SK-N-SH (cell line): ENCODE measurements at regions not wholly inside any gene's neighbourhood (a gene's known extent, or its start where the extent isn't known, plus 50 kb on each side); places are given as distances from the start of the nearest gene placed in this dataset.

ENCODE experiments used
- CTCF ChIA-PET: fragments of 300-600, 350-600 bp; formaldehyde crosslinking; extraction: SDS; loops from one replicate; lab custom pipeline; 2021; lab: Yijun Ruan, JAX
- POLR2A ChIA-PET: fragments of 350-600 bp; sonication (Branson Sonifier 250); formaldehyde crosslinking; extraction: SDS; loops from one replicate; lab custom pipeline; 2020; ENCODE audit warnings: antibody characterized with exemption, inconsistent platforms; lab: Yijun Ruan, JAX
- DNase-seq: peaks from one replicate; pipeline ENCODE4 v3.0.0; 2012
- H2AFZ ChIP-seq: fragments of 200-600 bp; sonication (generic); 2 replicates; pipeline ENCODE4 v1.8.1; 2016; ENCODE audit warnings: antibody characterized with exemption, mild to moderate bottlenecking, low read depth
- H3F3A ChIP-seq: fragments of 200-600 bp; sonication (generic); replicated peaks from 2 replicates; pipeline ENCODE3; 2016; ENCODE audit warnings: antibody characterized with exemption, mild to moderate bottlenecking; ENCODE audit not compliant: insufficient read depth
- H3K27ac ChIP-seq, 2 experiments: fragments of 200-500 bp in 1 of 2; fragments of 200-600 bp in 1 of 2; sonication (Bioruptor generic) in 1 of 2; sonication (generic), shearing (Covaris generic) in 1 of 2; 2 replicates each; pipeline versions ENCODE4 v1.5.1 to v1.6.1; 2014 to 2016; ENCODE audit warnings: low read depth in 2 of 2, inconsistent platforms in 1 of 2, low read length in 1 of 2, mild to moderate bottlenecking in 1 of 2, mixed read lengths in 1 of 2
- H3K27me3 ChIP-seq: fragments of 200-600 bp; sonication (generic), shearing (Covaris generic); 2 replicates; pipeline ENCODE4 v1.6.1; 2016; ENCODE audit warnings: mixed run types; ENCODE audit not compliant: insufficient read depth
- H3K36me3 ChIP-seq, 2 experiments: fragments of 200-500 bp in 1 of 2; fragments of 200-600 bp in 1 of 2; sonication (Bioruptor generic) in 1 of 2; sonication (generic) in 1 of 2; replicated peaks in 1 of 2; 2 replicates each; pipeline versions ENCODE3 to v1.5.1; 2014 to 2016; ENCODE audit warnings: low read length in 1 of 2, mild to moderate bottlenecking in 1 of 2; ENCODE audit not compliant: insufficient read depth in 2 of 2, control insufficient read depth in 1 of 2
- H3K4me1 ChIP-seq, 2 experiments: fragments of 200-500 bp in 1 of 2; fragments of 200-600 bp in 1 of 2; sonication (Bioruptor generic) in 1 of 2; sonication (generic), shearing (Covaris generic) in 1 of 2; 2 replicates each; pipeline versions ENCODE4 v1.5.1 to v1.6.1; 2014 to 2016; ENCODE audit warnings: low read depth in 1 of 2, low read length in 1 of 2, mixed run types in 1 of 2; ENCODE audit not compliant: insufficient read depth in 2 of 2, control insufficient read depth in 1 of 2
- H3K4me2 ChIP-seq: fragments of 200-600 bp; sonication (generic), shearing (Covaris generic); 2 replicates; pipeline ENCODE4 v1.6.1; 2017; ENCODE audit warnings: mixed run types
- H3K4me3 ChIP-seq, 2 experiments: fragments of 200-500 bp in 1 of 2; fragments of 200-600 bp in 1 of 2; sonication (Bioruptor generic) in 1 of 2; sonication (generic), shearing (Covaris generic) in 1 of 2; 2 replicates each; pipeline versions ENCODE4 v1.5.1 to v1.8.1; 2014 to 2016; ENCODE audit warnings: low read depth in 2 of 2, inconsistent platforms in 1 of 2, low read length in 1 of 2, mild to moderate bottlenecking in 1 of 2, mixed read lengths in 1 of 2, moderate library complexity in 1 of 2
- H3K79me2 ChIP-seq: fragments of 200-600 bp; sonication (generic); 2 replicates; pipeline ENCODE4 v1.8.1; 2017; ENCODE audit warnings: mild to moderate bottlenecking; ENCODE audit not compliant: insufficient read depth
- H3K9ac ChIP-seq: fragments of 200-600 bp; sonication (generic); 2 replicates; pipeline ENCODE4 v1.6.1; 2017; ENCODE audit warnings: mixed run types
- H3K9me2 ChIP-seq: fragments of 200-600 bp; sonication (generic); 2 replicates; pipeline ENCODE4 v1.6.1; 2017; ENCODE audit warnings: mixed run types
- H3K9me3 ChIP-seq: fragments of 200-600 bp; sonication (generic); 2 replicates; pipeline ENCODE4 v1.6.1; 2017; ENCODE audit warnings: mixed run types, mild to moderate bottlenecking, moderate library complexity
- H4K20me1 ChIP-seq: fragments of 200-600 bp; sonication (generic); 2 replicates; pipeline ENCODE4 v1.6.1; 2017; ENCODE audit warnings: mild to moderate bottlenecking, mixed run types; ENCODE audit not compliant: insufficient read depth
- EP300 ChIP-seq, 2 experiments: IDR thresholded peaks; 2 replicates each; pipeline versions ENCODE4 v1.4.0 to v1.6.1; 2012; ENCODE audit warnings: borderline replicate concordance in 1 of 2, low read depth in 1 of 2, low read length in 1 of 2
- EZH2phosphoT487 ChIP-seq: fragments of 200-600 bp; sonication (generic); IDR thresholded peaks from 2 replicates; pipeline ENCODE4 v1.6.1; 2017; ENCODE audit warnings: low read depth, mixed run types, mild to moderate bottlenecking, antibody characterized with exemption, moderate library complexity, borderline replicate concordance
- GABPA ChIP-seq: IDR thresholded peaks from 2 replicates; pipeline ENCODE4 v1.4.0; 2012; ENCODE audit warnings: low read depth, mild to moderate bottlenecking
- JUND ChIP-seq: IDR thresholded peaks from 2 replicates; pipeline ENCODE4 v1.4.0; 2012
- MEF2A ChIP-seq: IDR thresholded peaks from 2 replicates; pipeline ENCODE4 v1.4.0; 2012; ENCODE audit warnings: low read depth, borderline replicate concordance
- MXI1 ChIP-seq: IDR thresholded peaks from 2 replicates; pipeline ENCODE4 v1.6.1; 2012; ENCODE audit warnings: mild to moderate bottlenecking, low read depth, low read length, improper control_type of control experiment
- NFIC ChIP-seq: IDR thresholded peaks from 2 replicates; pipeline ENCODE4 v1.4.0; 2012; ENCODE audit warnings: borderline replicate concordance
- NRF1 ChIP-seq: IDR thresholded peaks from 2 replicates; pipeline ENCODE4 v1.6.1; 2012; ENCODE audit warnings: low read depth, mild to moderate bottlenecking, low read length
- RCOR1 ChIP-seq: fragments of 150-350 bp; IDR thresholded peaks from 2 replicates; pipeline ENCODE4 v1.6.1; 2017; ENCODE audit warnings: antibody characterized with exemption, low read length
- RXRA ChIP-seq: IDR thresholded peaks from 2 replicates; pipeline ENCODE4 v1.4.0; 2012; ENCODE audit warnings: low read depth, mild to moderate bottlenecking, borderline replicate concordance
- SIN3A ChIP-seq: IDR thresholded peaks from 2 replicates; pipeline ENCODE4 v1.6.1; 2012; ENCODE audit warnings: low read depth, mild to moderate bottlenecking, low read length, moderate library complexity, borderline replicate concordance
- TCF12 ChIP-seq: IDR thresholded peaks from 2 replicates; pipeline ENCODE4 v1.4.0; 2012
- TEAD4 ChIP-seq: IDR thresholded peaks from 2 replicates; pipeline ENCODE4 v1.4.0; 2012; ENCODE audit warnings: mild to moderate bottlenecking, borderline replicate concordance; ENCODE audit not compliant: insufficient read depth
- WGBS: methylation state at CpG from one replicate; pipeline ENCODE4 v1.1.6; 2017; ENCODE audit warnings: low lambda C conversion rate; 5-methylcytosine and 5-hydroxymethylcytosine counted together
- TF ChIP-seq, protein P1 (sequence below): fragments of 150-350 bp; IDR thresholded peaks from 2 replicates; pipeline ENCODE4 v1.6.1; 2016; ENCODE audit warnings: mild to moderate bottlenecking, low read depth, low read length
- TF ChIP-seq, protein P2 (sequence below): IDR thresholded peaks from 2 replicates; pipeline ENCODE4 v1.4.0; 2012; ENCODE audit warnings: low read depth, borderline replicate concordance
- TF ChIP-seq, protein P3 (sequence below): fragments of 150-350 bp; IDR thresholded peaks from 2 replicates; pipeline ENCODE4 v1.6.1; 2017; ENCODE audit warnings: antibody characterized with exemption, low read length, low read depth, borderline replicate concordance
- TF ChIP-seq, protein P4 (sequence below): IDR thresholded peaks from 2 replicates; pipeline ENCODE4 v1.4.0; 2012; ENCODE audit warnings: low read depth, borderline replicate concordance

DNA sequence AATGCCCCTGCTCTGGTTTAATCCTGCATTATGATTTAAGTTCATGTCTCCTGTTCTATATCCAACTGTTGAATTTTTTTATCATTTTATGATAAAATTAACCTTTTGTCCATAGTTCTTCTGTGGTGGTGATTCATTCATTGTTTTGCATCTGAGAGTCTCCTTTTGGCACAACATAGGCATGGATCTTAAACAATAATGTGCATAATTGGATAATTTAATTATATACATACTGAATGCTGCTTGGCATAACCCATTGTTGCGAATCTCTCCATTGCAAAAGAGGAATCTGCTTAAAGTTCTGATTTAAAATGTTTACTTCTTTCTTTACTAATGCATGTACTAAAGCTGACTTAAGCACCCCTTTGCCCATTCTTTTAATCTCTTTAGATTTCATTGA lies 2788.4 kb downstream of the PCDH9 start (continued):
- TF ChIP-seq JUND (no peak), NFIC (no peak), EP300 (IDR thresholded peaks at IDR 0.05; ENCODE audit: borderline replicate concordance in 1 of 2, low read depth in 1 of 2, low read length in 1 of 2) (no peak), TEAD4 (no peak), NRF1 (no peak), MXI1 (no peak)
- TF ChIP-seq, protein P1, sequence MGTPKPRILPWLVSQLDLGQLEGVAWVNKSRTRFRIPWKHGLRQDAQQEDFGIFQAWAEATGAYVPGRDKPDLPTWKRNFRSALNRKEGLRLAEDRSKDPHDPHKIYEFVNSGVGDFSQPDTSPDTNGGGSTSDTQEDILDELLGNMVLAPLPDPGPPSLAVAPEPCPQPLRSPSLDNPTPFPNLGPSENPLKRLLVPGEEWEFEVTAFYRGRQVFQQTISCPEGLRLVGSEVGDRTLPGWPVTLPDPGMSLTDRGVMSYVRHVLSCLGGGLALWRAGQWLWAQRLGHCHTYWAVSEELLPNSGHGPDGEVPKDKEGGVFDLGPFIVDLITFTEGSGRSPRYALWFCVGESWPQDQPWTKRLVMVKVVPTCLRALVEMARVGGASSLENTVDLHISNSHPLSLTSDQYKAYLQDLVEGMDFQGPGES, result no peak

DNA sequence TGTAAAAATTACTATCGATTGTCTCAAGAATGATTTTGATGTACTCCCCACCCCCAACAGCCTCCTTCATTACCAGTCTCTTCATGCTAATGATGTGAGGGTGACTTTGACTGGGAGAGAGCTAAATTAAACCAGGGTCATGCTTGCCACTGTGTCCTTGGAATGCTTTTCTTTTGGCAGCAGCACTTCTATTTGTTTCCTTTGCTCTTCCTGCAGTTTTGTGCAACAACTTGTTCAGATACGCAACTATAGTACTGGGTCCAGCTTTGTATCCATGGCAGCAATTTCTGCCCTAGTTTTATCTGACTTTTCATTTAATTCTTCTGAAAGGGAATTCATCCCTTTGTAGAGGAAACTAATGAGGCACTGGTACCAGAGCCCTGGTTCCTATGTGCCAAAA lies 2792.1 kb downstream of the PCDH9 start:
- CTCF ChIA-PET, result no interaction called here
- 88% methylated on average over 2 of the region's 2 CpGs for WGBS

More for the DNA sequence above, 2792.1 kb downstream of the PCDH9 start:
- Histone ChIP-seq H3K9ac (no peak overlapping the region), H3K9me2 (no peaks in the 10 kb centered on the region), H3K9me3 (no peaks in the 10 kb centered on the region), H3K27ac (no peak overlapping the region), H2AFZ (no peak overlapping the region), H3K36me3 (no peaks in the 10 kb centered on the region), H3K4me2 (no peak overlapping the region), H3K79me2 (no peaks in the 10 kb centered on the region), H3K27me3 (no peaks in the 10 kb centered on the region), H3K4me3 (no peak overlapping the region), H3K4me1 (no peaks in the 10 kb centered on the region), H4K20me1 (no peaks in the 10 kb centered on the region), H3F3A (no peaks in the 10 kb centered on the region)
- no peak for DNase-seq
- POLR2A ChIA-PET, result no interaction called here
- TF ChIP-seq, protein P2, sequence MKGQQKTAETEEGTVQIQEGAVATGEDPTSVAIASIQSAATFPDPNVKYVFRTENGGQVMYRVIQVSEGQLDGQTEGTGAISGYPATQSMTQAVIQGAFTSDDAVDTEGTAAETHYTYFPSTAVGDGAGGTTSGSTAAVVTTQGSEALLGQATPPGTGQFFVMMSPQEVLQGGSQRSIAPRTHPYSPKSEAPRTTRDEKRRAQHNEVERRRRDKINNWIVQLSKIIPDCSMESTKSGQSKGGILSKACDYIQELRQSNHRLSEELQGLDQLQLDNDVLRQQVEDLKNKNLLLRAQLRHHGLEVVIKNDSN, result no peak
- TF ChIP-seq TCF12, result no peak
- no peak for TF ChIP-seq RXRA
- no peak for TF ChIP-seq TEAD4
- no peak for TF ChIP-seq RCOR1
- no peak for TF ChIP-seq SIN3A
- TF ChIP-seq, protein P3, sequence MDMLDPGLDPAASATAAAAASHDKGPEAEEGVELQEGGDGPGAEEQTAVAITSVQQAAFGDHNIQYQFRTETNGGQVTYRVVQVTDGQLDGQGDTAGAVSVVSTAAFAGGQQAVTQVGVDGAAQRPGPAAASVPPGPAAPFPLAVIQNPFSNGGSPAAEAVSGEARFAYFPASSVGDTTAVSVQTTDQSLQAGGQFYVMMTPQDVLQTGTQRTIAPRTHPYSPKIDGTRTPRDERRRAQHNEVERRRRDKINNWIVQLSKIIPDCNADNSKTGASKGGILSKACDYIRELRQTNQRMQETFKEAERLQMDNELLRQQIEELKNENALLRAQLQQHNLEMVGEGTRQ, result no peak
- TF ChIP-seq MEF2A, result no peak
- TF ChIP-seq EZH2phosphoT487, result no peak
- TF ChIP-seq, protein P4, sequence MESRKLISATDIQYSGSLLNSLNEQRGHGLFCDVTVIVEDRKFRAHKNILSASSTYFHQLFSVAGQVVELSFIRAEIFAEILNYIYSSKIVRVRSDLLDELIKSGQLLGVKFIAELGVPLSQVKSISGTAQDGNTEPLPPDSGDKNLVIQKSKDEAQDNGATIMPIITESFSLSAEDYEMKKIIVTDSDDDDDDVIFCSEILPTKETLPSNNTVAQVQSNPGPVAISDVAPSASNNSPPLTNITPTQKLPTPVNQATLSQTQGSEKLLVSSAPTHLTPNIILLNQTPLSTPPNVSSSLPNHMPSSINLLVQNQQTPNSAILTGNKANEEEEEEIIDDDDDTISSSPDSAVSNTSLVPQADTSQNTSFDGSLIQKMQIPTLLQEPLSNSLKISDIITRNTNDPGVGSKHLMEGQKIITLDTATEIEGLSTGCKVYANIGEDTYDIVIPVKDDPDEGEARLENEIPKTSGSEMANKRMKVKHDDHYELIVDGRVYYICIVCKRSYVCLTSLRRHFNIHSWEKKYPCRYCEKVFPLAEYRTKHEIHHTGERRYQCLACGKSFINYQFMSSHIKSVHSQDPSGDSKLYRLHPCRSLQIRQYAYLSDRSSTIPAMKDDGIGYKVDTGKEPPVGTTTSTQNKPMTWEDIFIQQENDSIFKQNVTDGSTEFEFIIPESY, result no peak
- TF ChIP-seq GABPA, result no peak
- TF ChIP-seq NFIC, result no peak
